Stimulated activated CD8-positive, alpha-beta memory T cell treated with anti-CD3 and anti-CD28 coated beads, Interleukin-15, amount 100 ng/mL, for 24 hours (primary cell): ENCODE measurements at regions not wholly inside any gene's neighbourhood (a gene's known extent, or its start where the extent isn't known, plus 50 kb on each side); places are given as distances from the start of the nearest gene placed in this dataset.

Source experiments
- DNase-seq: peaks from one replicate; pipeline ENCODE4 v3.0.0-alpha.2; 2020; ENCODE audit warnings: low read depth

GRCh38 chr4:183852910-183853547, 52.1 kb upstream of the STOX2 start:
- no peak for DNase-seq

- DNase-seq: no peak
Observed at GRCh38 chr4:183853548-183853940, 51.6 kb upstream of the STOX2 start.
